HL-60 (cell line): ENCODE measurements at regions not wholly inside any gene's neighbourhood (a gene's known extent, or its start where the extent isn't known, plus 50 kb on each side); places are given as distances from the start of the nearest gene placed in this dataset.

Experiments
- DNase-seq, 2 experiments: peaks; one replicate each; pipeline ENCODE4 v3.0.0-alpha.2; 2010 to 2020; ENCODE audit warnings: low read depth in 1 of 2, low spot score in 1 of 2
- H3K27ac ChIP-seq: fragments of 250-450 bp; sonication (Bioruptor Pico); replicated peaks from 2 replicates; pipeline ENCODE4 v1.5.1; 2020; ENCODE audit warnings: mild to moderate bottlenecking, moderate library complexity
- H3K27me3 ChIP-seq: fragments of 250-450 bp; sonication (Bioruptor Pico); 2 replicates; pipeline ENCODE4 v1.5.1; 2021; ENCODE audit warnings: mild to moderate bottlenecking, moderate library complexity; ENCODE audit not compliant: insufficient read depth, poor library complexity, severe bottlenecking
- H3K4me3 ChIP-seq: replicated peaks from 2 replicates; pipeline ENCODE4 v1.5.1; 2011; ENCODE audit warnings: mild to moderate bottlenecking, control low read depth, low read length; ENCODE audit not compliant: insufficient read depth
- GABPA ChIP-seq: IDR thresholded peaks from 2 replicates; pipeline ENCODE4 v1.6.1; 2012; ENCODE audit warnings: low read depth
- POLR2AphosphoS5 ChIP-seq: IDR thresholded peaks from 2 replicates; pipeline ENCODE4 v1.6.1; 2012; ENCODE audit warnings: low read depth
- SPI1 ChIP-seq: IDR thresholded peaks from 2 replicates; pipeline ENCODE4 v1.6.1; 2012; ENCODE audit warnings: low read depth, mild to moderate bottlenecking, borderline replicate concordance
- TF ChIP-seq, protein P1 (sequence below): IDR thresholded peaks from one replicate; pipeline ENCODE4 v1.5.1; 2011; ENCODE audit warnings: low read length, control low read depth, inconsistent platforms; ENCODE audit not compliant: insufficient read depth
- TF ChIP-seq, protein P2 (sequence below): IDR thresholded peaks from 2 replicates; pipeline ENCODE4 v1.6.1; 2012; ENCODE audit warnings: low read depth; ENCODE audit not compliant: insufficient replicate concordance

DNA sequence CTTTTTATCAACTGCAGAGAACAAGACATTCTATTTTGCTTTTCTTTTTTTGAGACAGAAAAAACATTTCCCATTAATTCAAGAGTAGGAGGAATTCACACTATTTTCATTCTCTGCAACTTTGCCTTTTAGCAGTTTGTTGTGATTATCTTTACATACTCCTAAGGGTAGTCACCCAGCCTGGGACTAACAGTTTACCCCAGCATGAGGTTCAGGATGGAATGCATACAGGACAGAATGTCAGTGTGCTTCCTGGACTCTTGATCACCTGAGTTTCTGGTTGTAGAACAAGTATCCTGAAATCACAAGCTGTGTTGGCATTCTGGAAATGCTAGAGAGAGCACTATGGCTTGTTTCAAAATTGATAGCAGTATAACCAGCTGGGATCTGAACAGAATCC, 368.1 kb downstream of the KIF4B start:
- DNase-seq: no peak
- Histone ChIP-seq H3K27ac (no peak overlapping the region), H3K27me3 (no peaks in the 10 kb centered on the region), H3K4me3 (no peak overlapping the region)
- TF ChIP-seq, protein P1, sequence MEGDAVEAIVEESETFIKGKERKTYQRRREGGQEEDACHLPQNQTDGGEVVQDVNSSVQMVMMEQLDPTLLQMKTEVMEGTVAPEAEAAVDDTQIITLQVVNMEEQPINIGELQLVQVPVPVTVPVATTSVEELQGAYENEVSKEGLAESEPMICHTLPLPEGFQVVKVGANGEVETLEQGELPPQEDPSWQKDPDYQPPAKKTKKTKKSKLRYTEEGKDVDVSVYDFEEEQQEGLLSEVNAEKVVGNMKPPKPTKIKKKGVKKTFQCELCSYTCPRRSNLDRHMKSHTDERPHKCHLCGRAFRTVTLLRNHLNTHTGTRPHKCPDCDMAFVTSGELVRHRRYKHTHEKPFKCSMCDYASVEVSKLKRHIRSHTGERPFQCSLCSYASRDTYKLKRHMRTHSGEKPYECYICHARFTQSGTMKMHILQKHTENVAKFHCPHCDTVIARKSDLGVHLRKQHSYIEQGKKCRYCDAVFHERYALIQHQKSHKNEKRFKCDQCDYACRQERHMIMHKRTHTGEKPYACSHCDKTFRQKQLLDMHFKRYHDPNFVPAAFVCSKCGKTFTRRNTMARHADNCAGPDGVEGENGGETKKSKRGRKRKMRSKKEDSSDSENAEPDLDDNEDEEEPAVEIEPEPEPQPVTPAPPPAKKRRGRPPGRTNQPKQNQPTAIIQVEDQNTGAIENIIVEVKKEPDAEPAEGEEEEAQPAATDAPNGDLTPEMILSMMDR: no peak
- TF ChIP-seq GABPA (no peak), SPI1 (no peak), POLR2AphosphoS5 (no peak)
- TF ChIP-seq, protein P2, sequence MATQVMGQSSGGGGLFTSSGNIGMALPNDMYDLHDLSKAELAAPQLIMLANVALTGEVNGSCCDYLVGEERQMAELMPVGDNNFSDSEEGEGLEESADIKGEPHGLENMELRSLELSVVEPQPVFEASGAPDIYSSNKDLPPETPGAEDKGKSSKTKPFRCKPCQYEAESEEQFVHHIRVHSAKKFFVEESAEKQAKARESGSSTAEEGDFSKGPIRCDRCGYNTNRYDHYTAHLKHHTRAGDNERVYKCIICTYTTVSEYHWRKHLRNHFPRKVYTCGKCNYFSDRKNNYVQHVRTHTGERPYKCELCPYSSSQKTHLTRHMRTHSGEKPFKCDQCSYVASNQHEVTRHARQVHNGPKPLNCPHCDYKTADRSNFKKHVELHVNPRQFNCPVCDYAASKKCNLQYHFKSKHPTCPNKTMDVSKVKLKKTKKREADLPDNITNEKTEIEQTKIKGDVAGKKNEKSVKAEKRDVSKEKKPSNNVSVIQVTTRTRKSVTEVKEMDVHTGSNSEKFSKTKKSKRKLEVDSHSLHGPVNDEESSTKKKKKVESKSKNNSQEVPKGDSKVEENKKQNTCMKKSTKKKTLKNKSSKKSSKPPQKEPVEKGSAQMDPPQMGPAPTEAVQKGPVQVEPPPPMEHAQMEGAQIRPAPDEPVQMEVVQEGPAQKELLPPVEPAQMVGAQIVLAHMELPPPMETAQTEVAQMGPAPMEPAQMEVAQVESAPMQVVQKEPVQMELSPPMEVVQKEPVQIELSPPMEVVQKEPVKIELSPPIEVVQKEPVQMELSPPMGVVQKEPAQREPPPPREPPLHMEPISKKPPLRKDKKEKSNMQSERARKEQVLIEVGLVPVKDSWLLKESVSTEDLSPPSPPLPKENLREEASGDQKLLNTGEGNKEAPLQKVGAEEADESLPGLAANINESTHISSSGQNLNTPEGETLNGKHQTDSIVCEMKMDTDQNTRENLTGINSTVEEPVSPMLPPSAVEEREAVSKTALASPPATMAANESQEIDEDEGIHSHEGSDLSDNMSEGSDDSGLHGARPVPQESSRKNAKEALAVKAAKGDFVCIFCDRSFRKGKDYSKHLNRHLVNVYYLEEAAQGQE: no peak

DNA sequence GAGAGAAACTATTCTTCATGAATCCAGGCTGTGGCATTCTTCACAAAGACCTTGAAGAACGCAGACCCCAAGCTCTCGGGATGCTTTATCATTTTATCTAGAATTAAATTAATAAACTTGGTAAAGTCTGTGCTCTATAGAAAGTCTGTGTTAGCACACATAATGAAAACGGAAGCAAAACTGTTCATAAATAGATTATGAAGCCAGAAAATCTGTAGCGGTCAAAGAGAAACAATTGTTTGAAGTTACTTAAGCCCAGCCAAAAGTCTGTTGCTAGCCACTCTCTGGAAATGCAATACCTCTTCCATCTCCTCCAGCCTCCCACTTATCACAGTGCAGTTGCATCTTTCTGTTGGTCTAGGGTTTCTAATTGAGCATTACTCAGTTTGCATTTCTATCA, 375.9 kb downstream of the KIF4B start:
- TF ChIP-seq GABPA: no peak
- TF ChIP-seq, protein P2: no peak
- TF ChIP-seq, protein P1: no peak
- TF ChIP-seq SPI1: no peak
- TF ChIP-seq POLR2AphosphoS5: no peak
- H3K4me3 ChIP-seq: no peak overlapping the region
- no peak for DNase-seq
- no peak overlapping the region for H3K27ac ChIP-seq
- no peaks in the 10 kb centered on the region for H3K27me3 ChIP-seq

DNA sequence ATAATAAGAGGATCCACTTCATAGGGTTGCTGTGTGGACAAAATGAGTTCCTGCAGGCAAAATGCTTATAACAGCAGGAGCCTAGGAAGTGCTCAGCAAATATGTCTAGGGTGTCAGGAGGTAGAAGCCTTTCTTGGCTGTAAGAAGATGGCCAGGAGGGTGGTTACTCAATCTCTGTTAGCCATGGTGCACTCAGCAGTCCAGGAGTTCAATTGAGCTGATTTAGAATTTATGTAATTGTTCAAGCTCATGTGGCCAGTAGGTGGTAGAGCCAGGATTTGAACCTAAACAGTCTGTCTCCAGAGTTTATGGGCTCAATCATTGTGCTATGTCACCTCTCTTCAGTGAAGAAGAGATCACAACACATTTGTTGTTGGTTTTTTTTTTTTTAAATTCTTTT, 381.2 kb downstream of the KIF4B start:
- Histone ChIP-seq H3K27me3 (no peaks in the 10 kb centered on the region), H3K4me3 (no peak overlapping the region), H3K27ac (no peak overlapping the region)
- TF ChIP-seq POLR2AphosphoS5 (no peak), GABPA (no peak), SPI1 (no peak)
- TF ChIP-seq, protein P1: no peak
- TF ChIP-seq, protein P2: no peak
- DNase-seq: no peak
